Dendritic cell treated with granulocyte-macrophage colony-stimulating factor and Interleukin-4, amounts not matched to agents 40 ng/mL and 50 ng/mL, for 4 days (primary cell): ENCODE measurements at regions not wholly inside any gene's neighbourhood (a gene's known extent, or its start where the extent isn't known, plus 50 kb on each side); places are given as distances from the start of the nearest gene placed in this dataset.

Source experiments
- H3K27ac Mint-ChIP-seq: one replicate; pipeline ENCODE4 v1.8.0; 2022; ENCODE audit warnings: mild to moderate bottlenecking, mixed read lengths
- H3K27me3 Mint-ChIP-seq: one replicate; pipeline ENCODE4 v1.8.0; 2022; ENCODE audit warnings: mild to moderate bottlenecking, mixed read lengths
- H3K36me3 Mint-ChIP-seq: one replicate; pipeline ENCODE4 v1.8.0; 2022; ENCODE audit warnings: low read depth, mixed read lengths
- H3K4me1 Mint-ChIP-seq: one replicate; pipeline ENCODE4 v1.8.0; 2022; ENCODE audit warnings: low read depth, mixed read lengths
- H3K4me3 Mint-ChIP-seq: one replicate; pipeline ENCODE4 v1.8.0; 2022; ENCODE audit warnings: mild to moderate bottlenecking, moderate library complexity, mixed read lengths
- H3K9me3 Mint-ChIP-seq: one replicate; pipeline ENCODE4 v1.8.0; 2022; ENCODE audit warnings: mixed read lengths
- intact Hi-C: fragments of 100-400 bp; cut with micrococcal nuclease; formaldehyde crosslinking; loops from one replicate; pipeline ENCODE4 v1.15.0; 2022

DNA sequence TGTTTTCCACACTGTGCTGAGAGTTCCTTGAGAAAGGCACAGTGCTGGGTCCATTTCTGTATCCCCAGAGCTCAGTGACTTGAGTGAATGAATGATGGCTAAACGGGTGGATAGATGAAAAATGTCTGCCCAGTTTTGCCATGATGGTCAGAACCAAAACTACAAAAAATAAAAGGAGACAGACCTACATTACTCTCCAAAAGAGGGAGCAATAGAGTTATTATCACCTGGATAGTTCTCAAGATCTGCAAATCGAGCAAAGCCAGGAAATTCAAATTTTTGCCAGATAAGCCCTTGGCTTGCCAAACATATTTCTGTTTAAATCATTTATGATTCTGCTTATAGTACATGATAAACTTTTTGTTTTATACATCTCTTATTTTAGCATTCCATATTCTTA lies 214.2 kb upstream of the ZNF462 start:
- H3K27me3 Mint-ChIP-seq: no peaks in the 10 kb centered on the region

DNA sequence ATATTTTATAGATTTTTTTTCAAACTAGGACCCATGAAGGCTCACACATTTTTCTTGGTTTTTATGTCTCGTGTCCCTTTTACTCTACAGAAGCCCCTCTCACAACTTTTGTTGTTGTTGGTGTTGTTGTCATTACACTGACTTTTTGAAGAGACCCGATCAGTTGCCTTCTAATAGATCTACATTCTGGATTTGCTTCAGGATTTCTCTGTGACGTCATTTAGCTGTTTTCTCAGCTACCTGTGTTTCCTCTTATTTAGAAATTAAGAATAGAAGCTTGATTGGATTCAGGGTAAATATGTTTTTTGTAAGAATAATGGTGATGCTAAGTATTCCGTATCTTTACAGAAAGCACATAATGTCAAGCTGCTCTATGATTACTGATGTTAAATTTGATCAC lies 213.3 kb upstream of the ZNF462 start:
- Mint-ChIP-seq H3K27me3 (no peaks in the 10 kb centered on the region), H3K36me3 (no peaks in the 10 kb centered on the region)
- intact Hi-C loops: no loop called here

More for the DNA sequence above, 214.2 kb upstream of the ZNF462 start:
- Mint-ChIP-seq H3K4me3 (no peak overlapping the region), H3K27ac (no peak overlapping the region), H3K9me3 (no peaks in the 10 kb centered on the region), H3K36me3 (no peaks in the 10 kb centered on the region), H3K4me1 (no peaks in the 10 kb centered on the region)
- intact Hi-C loops: no loop called here

DNA sequence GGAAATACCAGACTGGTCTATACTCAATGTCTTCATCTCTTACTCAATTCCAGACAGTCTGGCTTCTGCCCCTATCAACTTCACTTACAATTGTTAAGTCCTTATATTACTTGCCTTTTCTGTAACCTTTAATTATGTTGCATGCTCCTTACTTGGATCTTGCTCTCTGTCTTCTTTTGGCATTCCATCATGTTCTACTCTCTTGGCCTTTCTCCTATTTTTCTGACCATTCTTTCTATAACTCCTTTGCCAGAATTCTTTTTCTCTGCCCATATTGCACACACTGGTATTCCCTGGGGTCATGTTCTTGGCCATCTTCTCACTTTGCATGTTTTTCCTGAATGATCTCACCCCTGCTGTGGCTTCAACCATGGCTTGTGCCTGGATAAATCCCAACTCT lies 209.8 kb upstream of the ZNF462 start:
- Mint-ChIP-seq H3K36me3 (no peaks in the 10 kb centered on the region), H3K27me3 (no peaks in the 10 kb centered on the region), H3K9me3 (no peaks in the 10 kb centered on the region), H3K4me3 (no peak overlapping the region), H3K27ac (no peak overlapping the region), H3K4me1 (no peaks in the 10 kb centered on the region)
- intact Hi-C loops: no loop called here

More for the DNA sequence above, 213.3 kb upstream of the ZNF462 start:
- Mint-ChIP-seq H3K4me3 (no peak overlapping the region), H3K4me1 (no peaks in the 10 kb centered on the region), H3K9me3 (no peaks in the 10 kb centered on the region), H3K27ac (no peak overlapping the region)

DNA sequence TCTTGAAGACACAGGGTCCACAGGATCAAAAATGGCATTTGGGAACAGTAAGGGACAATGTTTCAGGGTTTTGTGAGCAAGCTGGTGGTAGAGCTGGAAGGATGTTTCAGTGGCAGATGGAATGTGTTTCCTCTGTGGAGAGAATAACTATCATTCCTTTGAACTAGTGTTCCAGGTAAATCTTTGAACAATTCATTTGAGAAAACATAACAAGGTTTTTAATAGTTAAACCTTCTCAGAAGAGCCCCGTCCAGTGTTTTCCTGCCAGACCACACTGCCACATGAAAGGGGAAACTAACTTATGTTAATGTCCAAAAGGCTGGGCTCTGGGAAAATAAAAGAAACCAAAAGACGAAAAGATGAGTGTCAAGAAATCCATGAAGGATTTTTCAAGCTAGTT lies 207.0 kb upstream of the ZNF462 start:
- intact Hi-C loops: no loop called here
- Mint-ChIP-seq H3K27me3 (no peaks in the 10 kb centered on the region), H3K27ac (no peak overlapping the region), H3K9me3 (no peaks in the 10 kb centered on the region), H3K4me1 (no peaks in the 10 kb centered on the region), H3K4me3 (no peak overlapping the region), H3K36me3 (no peaks in the 10 kb centered on the region)

DNA sequence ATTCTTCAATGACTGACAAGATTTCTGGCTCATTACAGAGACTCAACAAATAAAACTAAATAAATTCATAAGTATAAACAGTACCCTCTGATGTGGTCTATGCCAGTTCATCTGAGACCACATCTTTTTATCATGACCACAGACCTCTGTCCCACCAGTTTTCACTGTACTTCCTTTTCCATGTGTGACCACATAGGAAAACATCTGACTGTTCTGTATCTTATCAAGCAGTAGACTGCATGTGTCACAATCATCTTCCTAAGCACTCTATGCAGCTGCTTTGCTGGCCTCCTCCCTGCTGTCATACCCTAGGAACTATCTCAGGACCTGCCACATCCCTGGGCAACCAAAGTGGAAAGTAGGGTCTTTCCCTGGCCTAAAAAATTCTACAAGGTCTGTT lies 205.0 kb upstream of the ZNF462 start:
- H3K4me1 Mint-ChIP-seq: no peaks in the 10 kb centered on the region
- no peaks in the 10 kb centered on the region for H3K27me3 Mint-ChIP-seq
- no peaks in the 10 kb centered on the region for H3K36me3 Mint-ChIP-seq
- no peaks in the 10 kb centered on the region for H3K9me3 Mint-ChIP-seq
- no peak overlapping the region for H3K27ac Mint-ChIP-seq
- H3K4me3 Mint-ChIP-seq: no peak overlapping the region
- intact Hi-C loops: no loop called here

DNA sequence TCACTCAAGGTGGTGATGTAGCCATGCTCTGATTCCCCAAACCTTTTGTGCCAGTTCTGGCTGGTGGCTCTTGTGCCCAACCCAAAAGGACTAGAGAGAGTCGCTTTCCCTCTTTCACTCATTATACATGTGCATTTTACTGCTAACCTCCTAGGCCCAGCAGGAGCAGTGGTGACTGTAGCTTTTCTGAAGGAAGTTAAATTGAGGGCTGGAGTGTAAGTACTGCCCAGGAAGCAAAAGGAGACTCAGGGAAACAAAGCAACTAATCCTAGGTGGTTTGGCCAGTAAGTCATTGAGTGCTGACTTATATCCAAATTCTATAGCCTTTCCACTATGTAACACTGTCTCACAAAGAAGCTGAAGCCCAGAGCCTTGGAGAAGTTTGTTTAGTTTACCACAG lies 194.4 kb upstream of the ZNF462 start:
- Mint-ChIP-seq H3K27me3 (no peaks in the 10 kb centered on the region), H3K9me3 (no peaks in the 10 kb centered on the region), H3K4me1 (no peaks in the 10 kb centered on the region), H3K4me3 (no peak overlapping the region), H3K27ac (no peak overlapping the region), H3K36me3 (no peaks in the 10 kb centered on the region)
- intact Hi-C loops: no loop called here

DNA sequence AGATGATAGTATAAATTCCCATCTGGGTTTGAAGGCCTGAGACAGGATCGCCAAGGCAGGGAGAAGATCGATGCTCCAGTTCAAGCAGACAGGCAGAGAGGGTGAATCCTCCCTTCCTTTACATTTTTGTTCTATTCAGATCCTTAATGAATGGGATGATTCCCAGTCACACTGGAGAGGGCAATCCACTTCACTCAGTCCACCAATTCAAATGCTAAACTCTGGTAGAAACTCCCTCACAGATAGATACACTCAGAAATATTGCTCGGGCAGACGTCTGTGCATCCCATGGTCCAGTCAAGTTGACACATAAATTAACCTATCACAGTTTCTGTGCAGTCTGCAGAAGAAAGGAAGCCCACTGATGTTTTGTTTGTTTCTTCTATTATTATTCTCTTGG lies 193.1 kb upstream of the ZNF462 start:
- Mint-ChIP-seq H3K4me1 (no peaks in the 10 kb centered on the region), H3K27ac (no peak overlapping the region), H3K36me3 (no peaks in the 10 kb centered on the region), H3K4me3 (no peak overlapping the region), H3K9me3 (no peaks in the 10 kb centered on the region), H3K27me3 (no peaks in the 10 kb centered on the region)
- intact Hi-C loops: no loop called here

DNA sequence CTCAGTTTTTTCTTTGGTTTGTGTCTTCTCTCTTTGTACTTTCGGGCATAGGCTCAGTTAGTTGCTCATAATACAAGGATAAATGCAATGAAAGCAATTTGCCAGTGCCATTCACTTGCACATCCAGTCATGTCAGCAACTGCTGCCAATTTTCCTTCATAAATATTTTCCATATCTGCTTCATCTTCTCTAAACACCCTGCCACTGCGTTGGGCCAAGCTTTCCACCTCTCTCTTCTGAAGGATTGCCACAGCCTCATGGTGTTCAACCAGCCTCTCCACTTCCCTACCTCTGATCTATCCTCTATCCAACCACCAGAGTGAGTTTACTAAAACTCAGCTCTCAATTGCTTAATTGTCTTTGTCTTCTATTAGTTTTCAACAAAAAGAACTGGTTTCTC lies 192.5 kb upstream of the ZNF462 start:
- Mint-ChIP-seq H3K27ac (no peak overlapping the region), H3K27me3 (no peaks in the 10 kb centered on the region), H3K9me3 (no peaks in the 10 kb centered on the region), H3K4me3 (no peak overlapping the region), H3K36me3 (no peaks in the 10 kb centered on the region), H3K4me1 (no peaks in the 10 kb centered on the region)
- intact Hi-C loops: no loop called here

DNA sequence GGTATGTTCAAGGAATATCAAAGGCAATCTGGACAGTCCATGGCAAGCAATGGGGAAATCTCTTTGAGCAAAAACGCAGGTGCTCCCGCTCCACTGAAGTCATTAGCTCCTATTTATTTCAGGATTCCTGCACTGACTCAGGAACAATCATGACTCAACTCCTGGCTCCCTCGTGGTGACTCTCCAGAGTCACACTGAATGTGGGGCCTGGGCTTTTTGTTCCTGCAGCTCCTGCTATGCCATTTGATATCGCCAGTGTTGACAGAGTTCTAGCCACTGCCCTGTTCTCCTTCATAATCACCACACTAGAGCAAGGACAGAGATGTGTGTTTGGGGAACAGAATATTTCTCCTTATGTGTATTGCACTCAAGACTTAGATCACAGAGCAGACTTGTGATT lies 187.2 kb upstream of the ZNF462 start:
- H3K4me3 Mint-ChIP-seq: no peak overlapping the region
- H3K4me1 Mint-ChIP-seq: no peaks in the 10 kb centered on the region
- no peak overlapping the region for H3K27ac Mint-ChIP-seq
- no peaks in the 10 kb centered on the region for H3K9me3 Mint-ChIP-seq
- intact Hi-C loops: no loop called here
- no peaks in the 10 kb centered on the region for H3K27me3 Mint-ChIP-seq
- no peaks in the 10 kb centered on the region for H3K36me3 Mint-ChIP-seq

DNA sequence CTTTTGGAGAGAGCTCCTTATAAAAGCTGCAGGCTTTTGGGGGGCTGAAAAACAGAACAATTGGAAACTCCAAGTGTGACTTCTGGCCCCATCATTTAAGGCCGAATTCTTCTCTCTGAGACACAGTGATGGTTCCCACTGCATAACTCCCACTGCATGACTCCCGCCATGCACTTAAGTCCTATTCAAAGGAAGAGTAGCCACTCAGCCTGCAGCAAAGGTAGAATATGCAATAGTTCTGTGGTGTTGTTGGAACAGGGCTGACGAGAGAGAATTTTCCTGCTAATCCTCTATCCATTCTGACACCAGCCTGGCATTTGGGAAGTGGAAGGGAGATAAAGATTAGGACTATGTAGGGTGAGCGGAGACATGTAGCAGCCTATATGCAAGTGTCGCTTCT lies 185.6 kb upstream of the ZNF462 start:
- Mint-ChIP-seq H3K9me3 (peaks cover 7% of the 10 kb centered on the region), H3K27ac (no peak overlapping the region), H3K36me3 (no peaks in the 10 kb centered on the region), H3K4me3 (no peak overlapping the region), H3K27me3 (no peaks in the 10 kb centered on the region), H3K4me1 (no peaks in the 10 kb centered on the region)
- intact Hi-C loops: no loop called here

DNA sequence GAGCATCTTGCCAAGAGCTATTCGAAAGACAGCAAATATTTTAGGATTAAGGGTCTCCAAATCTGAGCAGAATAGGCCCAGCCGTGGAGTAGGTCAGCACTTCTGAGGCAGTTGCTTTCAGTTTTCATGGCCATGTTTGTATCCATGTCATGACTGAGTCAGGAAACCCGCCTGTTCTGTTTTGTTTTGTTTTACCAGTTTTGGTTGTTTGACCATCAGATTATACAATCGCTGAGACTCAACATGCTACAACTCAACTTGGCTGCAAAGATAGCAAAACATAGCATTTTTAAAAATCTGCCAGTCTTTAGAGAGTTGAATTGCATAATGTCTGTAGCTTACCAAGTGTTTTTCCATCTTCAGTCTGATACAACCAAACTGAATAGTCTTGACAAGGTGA lies 185.1 kb upstream of the ZNF462 start:
- no peak overlapping the region for H3K27ac Mint-ChIP-seq
- no peaks in the 10 kb centered on the region for H3K36me3 Mint-ChIP-seq
- H3K4me1 Mint-ChIP-seq: no peaks in the 10 kb centered on the region
- no peak overlapping the region for H3K4me3 Mint-ChIP-seq
- peaks cover 7% of the 10 kb centered on the region for H3K9me3 Mint-ChIP-seq
- intact Hi-C loops: no loop called here
- no peaks in the 10 kb centered on the region for H3K27me3 Mint-ChIP-seq

DNA sequence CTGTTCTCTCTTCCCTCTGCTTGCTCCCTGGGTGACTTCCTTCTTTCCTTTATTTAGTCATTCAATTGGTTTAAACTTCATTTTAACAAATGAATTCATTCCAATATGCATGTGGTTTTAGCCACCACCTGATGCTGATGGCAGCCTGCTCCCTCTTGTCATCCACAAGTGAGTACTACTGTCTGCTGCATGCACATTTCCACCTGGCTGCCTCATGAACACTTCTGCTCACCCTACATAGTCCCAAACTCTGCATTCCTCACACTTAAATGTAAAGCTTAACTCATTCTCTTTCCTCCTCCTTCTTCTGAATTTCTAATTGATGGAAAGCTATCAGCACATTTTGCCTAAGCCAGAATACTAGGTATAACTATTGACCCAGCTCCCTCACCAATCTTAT lies 184.7 kb upstream of the ZNF462 start:
- intact Hi-C loops: no loop called here
- Mint-ChIP-seq H3K4me3 (no peak overlapping the region), H3K4me1 (no peaks in the 10 kb centered on the region)

DNA sequence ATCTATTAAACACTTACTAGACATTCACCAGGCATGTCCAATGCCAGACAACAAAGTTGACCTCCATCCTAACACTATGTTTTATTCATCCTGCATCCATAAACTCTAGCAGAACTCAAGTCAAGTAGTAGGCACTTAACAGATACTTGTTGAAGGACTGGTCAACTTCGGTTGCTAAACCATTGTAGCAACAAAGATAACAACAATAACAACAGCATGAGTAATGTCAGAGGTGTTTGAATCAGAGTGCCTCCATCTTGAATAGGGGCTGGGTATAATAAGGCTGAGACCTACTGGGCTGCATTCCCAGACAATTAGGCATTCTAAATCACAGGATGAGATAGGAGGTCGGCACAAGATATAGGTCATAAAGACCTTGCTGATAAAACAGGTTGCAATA lies 180.5 kb upstream of the ZNF462 start:
- H3K36me3 Mint-ChIP-seq: no peaks in the 10 kb centered on the region
- no peak overlapping the region for H3K27ac Mint-ChIP-seq
- H3K27me3 Mint-ChIP-seq: no peaks in the 10 kb centered on the region
- no peaks in the 10 kb centered on the region for H3K4me1 Mint-ChIP-seq
- intact Hi-C loops: no loop called here
- H3K4me3 Mint-ChIP-seq: no peak overlapping the region
- H3K9me3 Mint-ChIP-seq: peaks cover 7% of the 10 kb centered on the region

More for the DNA sequence above, 184.7 kb upstream of the ZNF462 start:
- H3K9me3 Mint-ChIP-seq: peaks cover 7% of the 10 kb centered on the region
- H3K27me3 Mint-ChIP-seq: no peaks in the 10 kb centered on the region
- no peak overlapping the region for H3K27ac Mint-ChIP-seq
- no peaks in the 10 kb centered on the region for H3K36me3 Mint-ChIP-seq

DNA sequence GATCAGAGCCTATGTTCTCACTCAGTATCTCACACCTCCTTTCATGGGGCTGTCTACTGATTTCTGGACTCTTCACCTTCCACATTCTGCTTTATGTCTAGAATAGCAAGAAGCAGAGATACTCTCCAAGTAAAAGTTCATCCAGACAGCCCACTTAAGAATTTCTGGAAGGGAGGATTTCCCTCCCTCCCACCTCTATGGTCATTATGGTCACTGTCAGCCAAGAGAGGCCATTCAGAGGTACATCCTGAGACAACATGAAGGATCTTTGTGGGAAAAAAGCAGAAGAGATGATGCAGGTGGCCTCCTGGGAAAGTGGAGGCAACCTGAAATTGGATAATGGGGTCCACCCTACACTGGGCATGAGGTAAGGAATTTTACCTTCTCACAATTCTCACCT lies 179.5 kb upstream of the ZNF462 start:
- Mint-ChIP-seq H3K27me3 (no peaks in the 10 kb centered on the region), H3K36me3 (no peaks in the 10 kb centered on the region), H3K27ac (no peak overlapping the region), H3K9me3 (peaks cover 7% of the 10 kb centered on the region), H3K4me3 (no peak overlapping the region), H3K4me1 (no peaks in the 10 kb centered on the region)
- intact Hi-C loops: no loop called here

DNA sequence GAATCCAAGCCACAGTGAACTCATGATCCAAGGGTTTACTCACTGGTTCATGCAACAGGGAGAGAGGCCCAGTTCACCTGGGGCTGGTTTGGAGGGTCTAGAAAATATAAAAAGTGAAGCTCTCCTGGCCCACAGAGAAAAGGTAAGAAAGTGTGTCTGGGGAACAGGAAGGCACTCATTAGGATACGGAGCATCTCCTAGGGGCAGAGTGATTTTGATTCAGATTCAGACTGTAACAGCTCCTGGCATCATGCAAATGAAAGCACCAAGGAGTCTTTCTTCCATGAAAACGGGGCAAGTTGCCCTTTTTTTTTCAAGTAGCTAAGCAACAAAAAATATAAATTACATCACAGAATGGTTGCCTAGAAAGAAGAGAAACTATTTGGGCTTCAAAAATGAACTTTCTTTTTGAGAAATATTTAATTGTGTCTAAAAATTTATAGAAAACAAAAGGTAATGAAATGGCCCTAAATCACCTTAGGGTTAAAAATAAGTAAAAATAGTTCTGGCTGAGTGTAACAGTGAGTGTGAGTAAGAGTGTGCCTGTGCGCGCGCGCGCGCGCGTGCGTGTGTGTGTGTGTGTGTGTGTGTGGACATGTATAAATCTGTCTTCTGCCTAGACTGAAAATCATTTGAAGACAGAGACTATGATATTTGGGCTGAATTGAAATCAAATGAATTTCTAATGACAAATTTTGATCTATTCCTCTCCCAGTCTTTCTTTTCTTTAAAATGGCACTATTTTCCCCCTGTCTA lies 177.8 kb upstream of the ZNF462 start:
- intact Hi-C loops: no loop called here
- no peaks in the 10 kb centered on the region for H3K27me3 Mint-ChIP-seq
- H3K36me3 Mint-ChIP-seq: no peaks in the 10 kb centered on the region
- H3K4me1 Mint-ChIP-seq: no peaks in the 10 kb centered on the region
- peaks cover 7% of the 10 kb centered on the region for H3K9me3 Mint-ChIP-seq
- no peak overlapping the region for H3K27ac Mint-ChIP-seq
- no peak overlapping the region for H3K4me3 Mint-ChIP-seq
